ENCODE measurements at regions not wholly inside any gene's neighbourhood (a gene's known extent, or its start where the extent isn't known, plus 50 kb on each side); places are given as distances from the start of the nearest gene placed in this dataset.

GRCh38 chr6:12410946-12411345 lies 120.8 kb downstream of the EDN1 start:
- DNase-seq (ENCODE audit: low spot score) (no peak), ATAC-seq (ENCODE audit: low FRiP score) (no peak)
- TF ChIP-seq CTCF (IDR thresholded peaks at IDR 0.05), result no peak

DNA sequence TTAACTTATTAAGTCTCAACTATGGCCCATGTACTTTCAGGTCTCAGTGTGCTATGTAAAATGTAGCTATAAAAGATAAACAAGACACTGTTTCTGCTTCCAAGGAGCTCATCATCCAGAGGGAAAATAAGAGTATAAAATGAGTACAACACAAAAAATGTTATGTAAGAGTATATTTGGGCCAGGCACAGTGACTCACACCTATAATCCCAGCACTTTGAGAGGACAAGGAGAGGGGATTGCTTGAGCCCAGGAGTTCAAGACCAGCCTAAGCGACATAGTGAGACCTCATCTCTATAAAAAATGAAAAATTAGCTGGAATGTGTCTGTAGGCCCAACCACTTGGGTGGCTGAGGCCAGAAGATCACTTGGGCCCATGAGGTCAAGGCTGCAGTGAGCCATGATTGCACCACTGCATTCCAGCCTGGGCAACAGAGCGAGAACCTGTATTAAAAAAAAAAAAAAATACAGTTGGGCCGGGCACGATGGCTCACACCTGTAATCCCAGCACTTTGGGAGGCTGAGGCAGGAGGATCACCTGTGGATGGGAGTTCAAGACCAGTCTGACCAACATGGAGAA lies 124.0 kb downstream of the EDN1 start:
- DNase-seq (ENCODE audit: low spot score) (no peak), ATAC-seq (ENCODE audit: low FRiP score) (no peak)
- TF ChIP-seq CTCF (IDR thresholded peaks at IDR 0.05), result no peak

DNA sequence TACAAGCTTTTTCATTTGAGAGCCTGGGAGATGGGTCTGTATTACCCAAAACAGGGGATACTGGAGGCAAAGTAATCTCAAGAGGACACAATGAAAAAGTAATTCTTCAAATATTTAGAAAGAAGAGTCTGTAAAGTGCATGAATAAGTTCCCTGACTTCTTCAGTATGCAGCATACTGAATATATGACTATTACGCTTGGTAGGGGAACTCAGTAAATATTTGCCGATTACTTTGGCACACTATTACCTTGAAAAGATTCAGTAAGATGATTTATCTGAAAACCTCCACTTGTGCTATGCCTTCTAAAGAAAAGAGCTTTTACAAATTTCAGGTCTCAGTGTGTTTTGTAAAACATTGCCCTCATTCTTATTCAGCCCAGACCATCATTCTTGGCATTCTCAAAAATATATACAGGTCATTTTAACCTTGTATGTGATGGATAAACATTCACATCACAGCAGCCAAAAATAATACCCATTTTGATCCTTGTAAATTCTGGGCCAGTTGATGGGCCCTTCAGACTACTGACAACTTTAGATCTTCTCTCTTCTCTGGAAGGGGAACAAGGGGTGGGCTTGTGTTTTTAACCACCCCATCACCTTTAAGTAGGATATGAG lies 125.9 kb downstream of the EDN1 start:
- ATAC-seq (ENCODE audit: low FRiP score) (no peak), DNase-seq (ENCODE audit: low spot score) (no peak)
- TF ChIP-seq CTCF (IDR thresholded peaks at IDR 0.05), result no peak

GRCh38 chr6:12417191-12417590 lies 127.0 kb downstream of the EDN1 start:
- DNase-seq (ENCODE audit: low spot score) (no peak), ATAC-seq (ENCODE audit: low FRiP score) (no peak)
- TF ChIP-seq CTCF (IDR thresholded peaks at IDR 0.05), result no peak

- ATAC-seq (ENCODE audit: low FRiP score) (no peak), DNase-seq (ENCODE audit: low spot score) (no peak)
- no peak for TF ChIP-seq CTCF (IDR thresholded peaks at IDR 0.05)
Measured at GRCh38 chr6:12418946-12419345, 128.8 kb downstream of the EDN1 start.

GRCh38 chr6:12419631-12420272 lies 129.6 kb downstream of the EDN1 start:
- DNase-seq (ENCODE audit: low spot score) (no peak), ATAC-seq (ENCODE audit: low FRiP score) (no peak)
- TF ChIP-seq CTCF (IDR thresholded peaks at IDR 0.05), result no peak

DNA sequence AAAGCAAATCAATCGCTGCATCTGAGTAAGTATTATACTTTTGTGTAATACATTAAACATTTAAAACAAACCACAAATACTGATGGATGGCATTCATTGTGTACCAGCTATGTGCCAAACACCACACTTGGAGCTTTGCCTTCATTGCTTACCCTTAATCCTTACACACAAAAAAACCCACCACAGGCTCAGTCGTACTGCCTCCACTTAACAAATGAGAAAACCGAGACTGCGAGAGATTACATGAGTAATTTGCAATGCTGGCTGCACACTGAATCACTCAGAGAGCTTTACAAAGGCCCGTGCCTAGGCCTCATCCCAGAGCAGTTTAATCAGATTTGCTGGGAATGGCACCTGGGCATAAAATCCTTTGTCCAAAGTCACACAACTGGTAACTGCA lies 130.5 kb downstream of the EDN1 start:
- DNase-seq (ENCODE audit: low spot score) (no peak), ATAC-seq (ENCODE audit: low FRiP score) (no peak)
- TF ChIP-seq CTCF (IDR thresholded peaks at IDR 0.05), result no peak

Data from omental fat pad (tissue), 3 donors.